DND-41 (cell line): ENCODE measurements at regions not wholly inside any gene's neighbourhood (a gene's known extent, or its start where the extent isn't known, plus 50 kb on each side); places are given as distances from the start of the nearest gene placed in this dataset.
"Not testable (repeated sequence)": the region's sequence is repeated elsewhere in the genome, so short reads cannot be mapped to it uniquely, and the experiment has no call there.

Experiments
- ATAC-seq: fragments of 200-7000 bp; cut with Tn5 transposase; 3 replicates; pipeline ENCODE4 v1.9.1; 2021; ENCODE audit warnings: low read depth; ENCODE audit not compliant: insufficient read depth
- DNase-seq: peaks from one replicate; pipeline ENCODE4 v3.0.0-alpha.2; 2020
- H2AFZ ChIP-seq: 2 replicates; pipeline ENCODE4 v1.6.0; 2012; ENCODE audit warnings: low read depth, low read length
- H3K27ac ChIP-seq: 2 replicates; pipeline ENCODE4 v1.5.1; 2012; ENCODE audit warnings: low read length, inconsistent platforms
- H3K27me3 ChIP-seq: fragments of 200-600 bp; sonication (generic); 2 replicates; pipeline ENCODE4 v1.6.0; 2012; ENCODE audit warnings: low read length, mild to moderate bottlenecking, inconsistent platforms; ENCODE audit not compliant: insufficient read depth, poor library complexity
- H3K36me3 ChIP-seq: 2 replicates; pipeline ENCODE4 v1.5.1; 2012; ENCODE audit warnings: low read length, inconsistent platforms; ENCODE audit not compliant: insufficient read depth
- H3K4me1 ChIP-seq: 2 replicates; pipeline ENCODE4 v1.5.1; 2012; ENCODE audit warnings: mild to moderate bottlenecking, low read length; ENCODE audit not compliant: insufficient read depth
- H3K4me2 ChIP-seq: 2 replicates; pipeline ENCODE4 v1.6.0; 2012; ENCODE audit warnings: mild to moderate bottlenecking, moderate library complexity, low read length, inconsistent platforms; ENCODE audit not compliant: insufficient read depth
- H3K4me3 ChIP-seq, 2 experiments: fragments of 200-600 bp in 1 of 2; shearing (Covaris generic) in 1 of 2; 2 replicates each; pipeline ENCODE4 v1.5.1; 2012 to 2016; ENCODE audit warnings: inconsistent platforms in 2 of 2, low read length in 2 of 2, mild to moderate bottlenecking in 2 of 2, low read depth in 1 of 2, moderate library complexity in 1 of 2
- H3K79me2 ChIP-seq: 2 replicates; pipeline ENCODE4 v1.6.0; 2012; ENCODE audit warnings: low read length, inconsistent platforms; ENCODE audit not compliant: insufficient read depth
- H3K9ac ChIP-seq: 2 replicates; pipeline ENCODE4 v1.6.0; 2012; ENCODE audit warnings: low read depth, mild to moderate bottlenecking, inconsistent platforms, low read length, moderate library complexity
- H3K9me3 ChIP-seq: 2 replicates; pipeline ENCODE4 v1.5.1; 2012; ENCODE audit warnings: low read length, moderate library complexity, mild to moderate bottlenecking, inconsistent platforms; ENCODE audit not compliant: insufficient read depth, severe bottlenecking
- H4K20me1 ChIP-seq: 2 replicates; pipeline ENCODE4 v1.6.0; 2012; ENCODE audit warnings: low read length; ENCODE audit not compliant: insufficient read depth
- EZH2 ChIP-seq: IDR thresholded peaks from 3 replicates; pipeline ENCODE4 v1.6.1; 2012; ENCODE audit warnings: borderline replicate concordance, low read depth, mild to moderate bottlenecking, moderate library complexity, low read length, inconsistent platforms; ENCODE audit not compliant: severe bottlenecking
- TF ChIP-seq, protein P1 (sequence below): IDR thresholded peaks from 2 replicates; pipeline ENCODE4 v1.5.1; 2012; ENCODE audit warnings: borderline replicate concordance, low read length, moderate library complexity, mild to moderate bottlenecking; ENCODE audit not compliant: poor library complexity, severe bottlenecking; ENCODE audit errors: extremely low read depth

DNA sequence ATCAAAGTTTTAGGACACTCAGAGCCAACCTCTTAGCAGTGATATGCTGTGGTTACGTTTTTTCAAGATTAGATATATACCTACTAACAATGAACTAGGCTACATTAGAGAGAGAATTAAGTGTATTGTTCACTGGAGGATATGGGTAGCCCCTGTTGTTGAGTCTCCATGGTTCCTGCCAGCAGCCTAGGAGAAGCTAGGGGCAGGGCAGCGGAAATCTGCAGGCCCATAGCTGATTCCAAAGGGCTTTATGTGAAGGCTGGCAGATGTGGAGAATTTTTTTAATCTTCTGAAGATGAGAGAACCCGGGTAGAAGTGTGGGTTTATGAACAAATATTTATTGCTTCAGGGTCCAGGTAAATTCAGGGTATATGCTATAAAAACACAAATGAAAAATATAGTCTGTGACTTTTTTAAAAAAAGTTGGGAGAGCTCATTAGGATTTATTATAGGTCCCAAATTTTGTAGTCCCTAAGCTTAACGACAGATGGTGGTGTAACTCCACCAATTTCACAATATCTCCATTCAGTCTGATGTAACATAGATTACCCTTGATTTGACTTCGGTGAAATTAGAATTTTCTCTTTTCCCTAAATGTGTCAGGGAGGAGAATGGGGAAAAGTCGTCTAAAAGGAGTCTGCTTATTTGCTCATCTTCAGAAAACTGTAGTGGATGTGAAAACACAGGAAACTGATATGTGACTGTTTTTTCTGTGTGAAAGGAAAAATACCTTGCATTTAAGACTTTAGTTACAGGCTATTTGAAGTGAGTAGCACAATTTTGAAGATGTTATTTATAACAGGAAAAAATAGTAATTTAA lies 163.0 kb upstream of the PPP1R3A start:
- DNase-seq (no peak), ATAC-seq (no peak)
- Histone ChIP-seq H3K27me3 (no peaks in the 10 kb centered on the region), H3K27ac (no peak overlapping the region), H3K79me2 (no peaks in the 10 kb centered on the region), H3K9ac (no peak overlapping the region), H4K20me1 (no peaks in the 10 kb centered on the region), H3K4me1 (peaks cover 3% of the 10 kb centered on the region; the same call in 1 of the 2 replicates), H3K4me2 (peak overlapping the region; percentile 31; the same call in 1 of the 2 replicates), H3K9me3 (no peaks in the 10 kb centered on the region), H3K36me3 (no peaks in the 10 kb centered on the region), H3K4me3 (no peak overlapping the region), H2AFZ (no peak overlapping the region)
- TF ChIP-seq EZH2, result no peak
- TF ChIP-seq, protein P1, sequence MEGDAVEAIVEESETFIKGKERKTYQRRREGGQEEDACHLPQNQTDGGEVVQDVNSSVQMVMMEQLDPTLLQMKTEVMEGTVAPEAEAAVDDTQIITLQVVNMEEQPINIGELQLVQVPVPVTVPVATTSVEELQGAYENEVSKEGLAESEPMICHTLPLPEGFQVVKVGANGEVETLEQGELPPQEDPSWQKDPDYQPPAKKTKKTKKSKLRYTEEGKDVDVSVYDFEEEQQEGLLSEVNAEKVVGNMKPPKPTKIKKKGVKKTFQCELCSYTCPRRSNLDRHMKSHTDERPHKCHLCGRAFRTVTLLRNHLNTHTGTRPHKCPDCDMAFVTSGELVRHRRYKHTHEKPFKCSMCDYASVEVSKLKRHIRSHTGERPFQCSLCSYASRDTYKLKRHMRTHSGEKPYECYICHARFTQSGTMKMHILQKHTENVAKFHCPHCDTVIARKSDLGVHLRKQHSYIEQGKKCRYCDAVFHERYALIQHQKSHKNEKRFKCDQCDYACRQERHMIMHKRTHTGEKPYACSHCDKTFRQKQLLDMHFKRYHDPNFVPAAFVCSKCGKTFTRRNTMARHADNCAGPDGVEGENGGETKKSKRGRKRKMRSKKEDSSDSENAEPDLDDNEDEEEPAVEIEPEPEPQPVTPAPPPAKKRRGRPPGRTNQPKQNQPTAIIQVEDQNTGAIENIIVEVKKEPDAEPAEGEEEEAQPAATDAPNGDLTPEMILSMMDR, result peak; percentile 70

DNA sequence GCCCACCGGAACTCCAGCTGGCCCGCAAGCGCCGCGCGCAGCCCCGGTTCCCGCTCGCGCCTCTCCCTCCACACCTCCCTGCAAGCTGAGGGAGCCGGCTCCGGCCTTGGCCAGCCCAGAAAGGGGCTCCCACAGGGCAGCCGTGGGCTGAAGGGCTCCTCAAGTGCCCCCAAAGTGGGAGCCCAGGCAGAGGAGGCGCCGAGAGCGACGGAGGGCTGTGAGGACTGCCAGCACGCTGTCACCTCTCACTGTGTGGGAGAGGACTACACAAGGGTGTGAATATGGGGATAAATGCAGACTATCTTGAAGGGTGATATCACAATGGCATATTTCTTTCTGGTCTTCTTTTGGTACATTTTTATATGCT lies 158.3 kb upstream of the PPP1R3A start:
- not testable (repeated sequence) for H2AFZ ChIP-seq, H3K79me2 ChIP-seq, H3K9ac ChIP-seq, H3K9me3 ChIP-seq, DNase-seq, H3K36me3 ChIP-seq, H3K27ac ChIP-seq, H3K27me3 ChIP-seq, H3K4me3 ChIP-seq, H3K4me2 ChIP-seq, H4K20me1 ChIP-seq, ATAC-seq
- H3K4me1 ChIP-seq, result peaks cover 13% of the 10 kb centered on the region

DNA sequence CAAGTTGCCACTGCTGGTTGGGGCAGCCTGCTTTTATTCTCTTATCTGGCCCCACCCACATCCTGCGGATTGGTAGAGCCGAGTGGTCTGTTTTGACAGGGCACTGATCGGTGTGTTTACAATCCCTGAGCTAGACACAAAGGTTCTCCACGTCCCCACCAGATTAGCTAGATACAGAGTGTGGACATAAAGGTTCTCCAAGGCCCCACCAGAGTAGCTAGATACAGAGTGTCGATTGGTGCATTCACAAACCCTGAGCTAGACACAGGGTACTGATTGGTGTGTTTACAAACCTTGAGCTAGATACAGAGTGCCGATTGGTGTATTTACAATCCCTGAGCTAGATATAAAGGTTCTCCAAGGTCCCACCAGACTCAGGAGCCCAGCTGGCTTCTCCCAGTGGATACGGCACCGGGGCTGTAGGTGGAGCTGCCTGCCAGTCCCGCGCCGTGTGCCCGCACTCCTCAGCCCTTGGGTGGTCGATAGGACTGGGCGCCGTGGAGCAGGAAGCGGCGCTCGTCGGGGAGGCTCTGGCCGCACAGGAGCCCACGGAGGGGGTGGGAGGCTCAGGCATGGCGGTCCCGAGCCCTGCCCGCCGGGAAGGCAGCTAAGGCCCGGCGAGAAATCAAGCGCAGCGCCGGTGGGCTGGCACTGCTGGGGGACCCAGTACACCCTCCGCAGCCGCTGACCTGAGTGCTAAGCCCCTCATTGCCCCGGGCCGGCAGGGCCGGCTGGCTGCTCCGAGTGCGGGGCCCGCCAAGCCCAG lies 157.8 kb upstream of the PPP1R3A start:
- H3K9me3 ChIP-seq, ATAC-seq, H3K4me3 ChIP-seq, DNase-seq, H4K20me1 ChIP-seq, H3K27me3 ChIP-seq, H3K9ac ChIP-seq, H2AFZ ChIP-seq, H3K4me2 ChIP-seq, H3K27ac ChIP-seq, H3K79me2 ChIP-seq, H3K36me3 ChIP-seq: not testable (repeated sequence)
- H3K4me1 ChIP-seq, result peaks cover 11% of the 10 kb centered on the region

DNA sequence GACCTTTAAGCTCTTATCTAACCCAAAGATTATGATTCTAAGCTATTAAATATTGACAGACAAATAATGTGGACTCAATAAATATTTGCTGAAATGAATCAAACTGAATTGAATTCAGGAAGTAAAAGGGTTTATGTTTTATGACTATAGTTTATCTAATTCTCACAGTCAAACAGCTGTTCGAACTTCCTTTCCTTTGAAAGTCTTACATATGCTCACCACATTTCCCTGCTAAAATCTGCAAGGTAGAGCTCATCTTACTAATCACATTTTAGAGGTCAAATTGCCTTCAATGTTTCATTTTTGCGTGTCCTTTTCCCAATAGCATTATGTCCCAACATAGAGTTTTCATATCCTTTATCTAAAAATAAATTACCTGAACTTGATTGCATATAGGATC lies 154.9 kb upstream of the PPP1R3A start:
- Histone ChIP-seq H3K4me3 (no peak overlapping the region), H3K79me2 (no peaks in the 10 kb centered on the region), H3K4me2 (peak overlapping the region; percentile 30; the same call in 1 of the 2 replicates), H3K27me3 (no peaks in the 10 kb centered on the region), H3K36me3 (no peaks in the 10 kb centered on the region), H3K4me1 (peaks cover 11% of the 10 kb centered on the region), H3K9ac (no peak overlapping the region), H3K27ac (no peak overlapping the region), H2AFZ (no peak overlapping the region), H4K20me1 (no peaks in the 10 kb centered on the region), H3K9me3 (no peaks in the 10 kb centered on the region)
- TF ChIP-seq, protein P1, result no peak
- TF ChIP-seq EZH2, result no peak
- ATAC-seq (no peak), DNase-seq (no peak)
